SK-N-MC (cell line): ENCODE measurements at regions not wholly inside any gene's neighbourhood (a gene's known extent, or its start where the extent isn't known, plus 50 kb on each side); places are given as distances from the start of the nearest gene placed in this dataset.

Experiments used
- EZH2 ChIP-seq: fragments of 200-600 bp; sonication (generic); IDR thresholded peaks from one replicate; pipeline ENCODE4 v1.6.1; 2017; ENCODE audit warnings: antibody characterized with exemption
- FOXP2 ChIP-seq: optimal IDR thresholded peaks from 2 replicates; pipeline ENCODE3; 2011; ENCODE audit warnings: mild to moderate bottlenecking, moderate library complexity; ENCODE audit not compliant: insufficient read depth; ENCODE audit errors: extremely low read length, control extremely low read depth

DNA sequence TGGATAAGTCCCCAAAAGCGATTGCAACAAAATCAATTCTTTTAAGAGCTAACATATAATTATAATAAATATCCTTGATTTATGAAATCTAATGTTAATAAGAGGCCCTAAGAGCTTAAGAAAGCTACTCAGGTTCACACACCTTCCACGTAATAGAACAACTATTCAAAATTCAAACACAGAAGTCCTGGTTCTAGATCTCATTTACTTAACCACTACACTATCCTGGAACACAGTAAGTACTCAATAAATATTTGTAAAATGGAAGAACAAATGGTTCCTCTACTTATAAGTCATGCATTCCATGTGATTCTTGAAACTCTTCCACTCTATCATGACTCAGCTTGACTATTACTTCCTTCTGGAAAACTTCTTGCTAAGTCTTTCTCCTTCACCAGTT, 268.2 kb downstream of the FAM181B start:
- TF ChIP-seq FOXP2, result no peak
- no peak for TF ChIP-seq EZH2
